NOMO-1 treated with dmso at 0.1 percent for 144 hours (cell line): ENCODE measurements at regions not wholly inside any gene's neighbourhood (a gene's known extent, or its start where the extent isn't known, plus 50 kb on each side); places are given as distances from the start of the nearest gene placed in this dataset.

Source experiments
- DNase-seq: peaks from one replicate; lab custom pipeline; 2025; ENCODE audit not compliant: unreplicated experiment; lab: John Stamatoyannopoulos, UW

GRCh38 chr14:30484201-30484600 lies 74.8 kb upstream of the G2E3 start:
- no peak for DNase-seq

GRCh38 chr14:30484976-30485375 lies 74.0 kb upstream of the G2E3 start:
- no peak for DNase-seq

- no peak for DNase-seq
Observed at GRCh38 chr14:30496852-30497251, 62.1 kb upstream of the G2E3 start.

- DNase-seq = no peak
Observed at GRCh38 chr14:30499358-30499757, 59.6 kb upstream of the G2E3 start.

- no peak for DNase-seq
Observed at GRCh38 chr14:30500222-30500621, 58.7 kb upstream of the G2E3 start.

GRCh38 chr14:30507209-30507608 lies 51.7 kb upstream of the G2E3 start:
- DNase-seq = no peak
